ENCODE measurements at regions not wholly inside any gene's neighbourhood (a gene's known extent, or its start where the extent isn't known, plus 50 kb on each side); places are given as distances from the start of the nearest gene placed in this dataset.

- Histone ChIP-seq H3K9me3 (no peaks in the 10 kb centered on the region), H3K36me3 (ENCODE audit: control insufficient read depth, insufficient read depth, low read length) (no peaks in the 10 kb centered on the region; the same call in 1 of the 2 replicates), H3K27me3 (replicated peaks; ENCODE audit: control insufficient read depth, insufficient read depth, low read length) (no peaks in the 10 kb centered on the region), H3K4me1 (peaks cover 12% of the 10 kb centered on the region), H3K4me3 (ENCODE audit: low read depth, low read length) (no peak overlapping the region)
- no TSS peak for BruUV-seq (replicated peaks)
- Mint-ChIP-seq H3K36me3 (ENCODE audit: insufficient read depth, unreplicated experiment) (no peaks in the 10 kb centered on the region), H3K4me3 (ENCODE audit: unreplicated experiment) (no peak overlapping the region), H3K9me3 (ENCODE audit: unreplicated experiment) (peaks cover 9% of the 10 kb centered on the region), H3K27me3 (ENCODE audit: insufficient read depth, unreplicated experiment) (no peaks in the 10 kb centered on the region), H3K4me1 (ENCODE audit: low read depth, unreplicated experiment) (peaks cover 8% of the 10 kb centered on the region), H3K27ac (ENCODE audit: unreplicated experiment) (no peak overlapping the region)
- no peak for DNase-seq
- ChIA-PET POLR2A (no interaction called here), CTCF (no interaction called here)
- no peak for TF ChIP-seq CTCF (IDR thresholded peaks at IDR 0.05; ENCODE audit: insufficient read depth in 1 of 2, low read depth in 1 of 2, low read length in 1 of 2, severe bottlenecking in 1 of 2, unreplicated experiment in 1 of 2)
- intact Hi-C loops (cut with micrococcal nuclease; ENCODE audit: unreplicated experiment), result no loop called here
Observed at GRCh38 chrX:39773923-39774773, 323.6 kb downstream of the BCOR start.

- Mint-ChIP-seq H3K4me3 (ENCODE audit: unreplicated experiment) (no peak overlapping the region), H3K27me3 (ENCODE audit: insufficient read depth, unreplicated experiment) (no peaks in the 10 kb centered on the region), H3K9me3 (ENCODE audit: unreplicated experiment) (peaks cover 9% of the 10 kb centered on the region), H3K36me3 (ENCODE audit: insufficient read depth, unreplicated experiment) (no peaks in the 10 kb centered on the region), H3K27ac (ENCODE audit: unreplicated experiment) (no peak overlapping the region), H3K4me1 (ENCODE audit: low read depth, unreplicated experiment) (peaks cover 8% of the 10 kb centered on the region)
- TF ChIP-seq CTCF (IDR thresholded peaks at IDR 0.05; ENCODE audit: insufficient read depth in 1 of 2, low read depth in 1 of 2, low read length in 1 of 2, severe bottlenecking in 1 of 2, unreplicated experiment in 1 of 2), result no peak
- Histone ChIP-seq H3K9me3 (no peaks in the 10 kb centered on the region), H3K4me3 (ENCODE audit: low read depth, low read length) (no peak overlapping the region), H3K4me1 (peaks cover 12% of the 10 kb centered on the region), H3K36me3 (ENCODE audit: control insufficient read depth, insufficient read depth, low read length) (no peaks in the 10 kb centered on the region; the same call in 1 of the 2 replicates), H3K27me3 (replicated peaks; ENCODE audit: control insufficient read depth, insufficient read depth, low read length) (no peaks in the 10 kb centered on the region)
- BruUV-seq (replicated peaks), result no TSS peak
- DNase-seq, result no peak
- ChIA-PET POLR2A (no interaction called here), CTCF (no interaction called here)
- intact Hi-C loops (cut with micrococcal nuclease; ENCODE audit: unreplicated experiment), result no loop called here
Observed at GRCh38 chrX:39774774-39775328, 322.9 kb downstream of the BCOR start.

GRCh38 chrX:39777623-39778025 is 320.1 kb downstream of the BCOR start:
- no peak for DNase-seq
- Histone ChIP-seq H3K36me3 (ENCODE audit: control insufficient read depth, insufficient read depth, low read length) (no peaks in the 10 kb centered on the region), H3K9me3 (no peaks in the 10 kb centered on the region), H3K27me3 (replicated peaks; ENCODE audit: control insufficient read depth, insufficient read depth, low read length) (no peaks in the 10 kb centered on the region), H3K4me1 (peaks cover 2% of the 10 kb centered on the region; the same call in 1 of the 2 replicates), H3K4me3 (ENCODE audit: low read depth, low read length) (no peak overlapping the region)
- Mint-ChIP-seq H3K9me3 (ENCODE audit: unreplicated experiment) (no peaks in the 10 kb centered on the region), H3K4me3 (ENCODE audit: unreplicated experiment) (no peak overlapping the region), H3K36me3 (ENCODE audit: insufficient read depth, unreplicated experiment) (no peaks in the 10 kb centered on the region), H3K27me3 (ENCODE audit: insufficient read depth, unreplicated experiment) (no peaks in the 10 kb centered on the region), H3K4me1 (ENCODE audit: low read depth, unreplicated experiment) (no peaks in the 10 kb centered on the region), H3K27ac (ENCODE audit: unreplicated experiment) (no peak overlapping the region)
- intact Hi-C loops (cut with micrococcal nuclease; ENCODE audit: unreplicated experiment), result no loop called here
- ChIA-PET CTCF (no interaction called here), POLR2A (no interaction called here)
- no TSS peak for BruUV-seq (replicated peaks)
- TF ChIP-seq CTCF (IDR thresholded peaks at IDR 0.05; ENCODE audit: insufficient read depth in 1 of 2, low read depth in 1 of 2, low read length in 1 of 2, severe bottlenecking in 1 of 2, unreplicated experiment in 1 of 2), result no peak

Data from Caco-2 (cell line).